GM23338 (cell line): ENCODE measurements at regions not wholly inside any gene's neighbourhood (a gene's known extent, or its start where the extent isn't known, plus 50 kb on each side); places are given as distances from the start of the nearest gene placed in this dataset.

Experiments
- EZH2phosphoT487 ChIP-seq: fragments of 200-600 bp; sonication (generic); IDR thresholded peaks from one replicate; pipeline ENCODE4 v1.8.1; 2018; ENCODE audit warnings: antibody characterized with exemption; ENCODE audit not compliant: unreplicated experiment
- TF ChIP-seq, protein P1 (sequence below), 2 experiments: fragments of 200-600 bp in 1 of 2; sonication (generic) in 1 of 2; conservative IDR thresholded peaks; 2 replicates each; pipeline versions ENCODE4 v1.5.1 to v1.6.1; 2016 to 2017; ENCODE audit warnings: antibody characterized with exemption in 2 of 2, low read depth in 2 of 2, mild to moderate bottlenecking in 2 of 2, moderate library complexity in 1 of 2

DNA sequence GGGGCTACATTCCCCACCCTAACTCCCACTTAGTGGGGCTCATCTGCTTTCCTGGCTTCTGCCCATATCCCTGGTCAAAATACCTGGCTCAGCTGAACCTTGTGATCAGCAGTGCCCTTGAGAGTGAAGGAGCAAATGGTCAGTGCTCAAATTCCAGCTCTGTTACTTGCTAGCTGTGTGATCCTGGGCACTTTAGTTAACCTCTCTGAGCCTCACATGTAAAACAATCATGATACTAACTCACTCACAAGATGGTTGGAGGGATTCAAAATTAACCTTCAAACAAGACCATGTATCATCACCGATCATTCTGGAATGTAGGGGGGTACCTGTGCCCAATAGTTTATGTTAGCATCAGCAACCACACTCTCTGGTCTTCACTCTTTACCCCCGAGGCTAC is 325.6 kb upstream of the TLE3 start:
- TF ChIP-seq, protein P1, sequence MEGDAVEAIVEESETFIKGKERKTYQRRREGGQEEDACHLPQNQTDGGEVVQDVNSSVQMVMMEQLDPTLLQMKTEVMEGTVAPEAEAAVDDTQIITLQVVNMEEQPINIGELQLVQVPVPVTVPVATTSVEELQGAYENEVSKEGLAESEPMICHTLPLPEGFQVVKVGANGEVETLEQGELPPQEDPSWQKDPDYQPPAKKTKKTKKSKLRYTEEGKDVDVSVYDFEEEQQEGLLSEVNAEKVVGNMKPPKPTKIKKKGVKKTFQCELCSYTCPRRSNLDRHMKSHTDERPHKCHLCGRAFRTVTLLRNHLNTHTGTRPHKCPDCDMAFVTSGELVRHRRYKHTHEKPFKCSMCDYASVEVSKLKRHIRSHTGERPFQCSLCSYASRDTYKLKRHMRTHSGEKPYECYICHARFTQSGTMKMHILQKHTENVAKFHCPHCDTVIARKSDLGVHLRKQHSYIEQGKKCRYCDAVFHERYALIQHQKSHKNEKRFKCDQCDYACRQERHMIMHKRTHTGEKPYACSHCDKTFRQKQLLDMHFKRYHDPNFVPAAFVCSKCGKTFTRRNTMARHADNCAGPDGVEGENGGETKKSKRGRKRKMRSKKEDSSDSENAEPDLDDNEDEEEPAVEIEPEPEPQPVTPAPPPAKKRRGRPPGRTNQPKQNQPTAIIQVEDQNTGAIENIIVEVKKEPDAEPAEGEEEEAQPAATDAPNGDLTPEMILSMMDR (conservative IDR thresholded peaks at IDR 0.05; ENCODE audit: low read depth in 2 of 2) = no peak
- TF ChIP-seq EZH2phosphoT487 = no peak
